IMR-90 (cell line): ENCODE measurements at regions not wholly inside any gene's neighbourhood (a gene's known extent, or its start where the extent isn't known, plus 50 kb on each side); places are given as distances from the start of the nearest gene placed in this dataset.

Source experiments
- ATAC-seq: fragments of 200-7000 bp; cut with Tn5 transposase; 2 replicates; pipeline ENCODE4 v1.9.1; 2020; ENCODE audit warnings: low read depth, mild to moderate bottlenecking, moderate library complexity
- BruUV-seq: library from RNA; stranded (reverse); fragments of 400-500 nt; replicated peaks from 2 replicates; lab custom pipeline; 2021; lab: Mats Ljungman, UMichigan
- CTCF ChIA-PET: fragments of 300-600 bp; formaldehyde crosslinking; extraction: SDS; loops from one replicate; lab custom pipeline; 2021; ENCODE audit warnings: antibody characterized with exemption; lab: Yijun Ruan, JAX
- POLR2A ChIA-PET: fragments of 300-600 bp; sonication (Branson Sonifier 250); formaldehyde crosslinking; loops from one replicate; lab custom pipeline; 2022; ENCODE audit warnings: antibody characterized with exemption; ENCODE audit not compliant: unreplicated experiment; lab: Charles Lee
- DNase-seq: peaks from one replicate; pipeline ENCODE4 v3.0.0; 2013
- H2AFZ ChIP-seq: replicated peaks from 2 replicates; pipeline ENCODE3; 2013; ENCODE audit warnings: low read length, mild to moderate bottlenecking; ENCODE audit not compliant: poor library complexity
- H2AK5ac ChIP-seq: 2 replicates; pipeline ENCODE4 v1.6.1; 2013; ENCODE audit warnings: low read depth, low read length, inconsistent platforms
- H2AK9ac ChIP-seq: replicated peaks from 2 replicates; pipeline ENCODE3; 2013; ENCODE audit warnings: mild to moderate bottlenecking, low read depth, low read length, moderate library complexity; ENCODE audit not compliant: poor library complexity
- H2BK120ac ChIP-seq: 2 replicates; pipeline ENCODE4 v1.6.1; 2013; ENCODE audit warnings: low read depth, low read length, inconsistent platforms
- H2BK15ac ChIP-seq: 3 replicates; pipeline ENCODE4 v1.6.1; 2013; ENCODE audit warnings: low read depth, low read length, inconsistent platforms
- H2BK20ac ChIP-seq: 2 replicates; pipeline ENCODE4 v1.6.1; 2013; ENCODE audit warnings: low read depth, mild to moderate bottlenecking, inconsistent platforms, low read length, moderate library complexity
- H2BK5ac ChIP-seq: 2 replicates; pipeline ENCODE4 v1.6.1; 2013; ENCODE audit warnings: mild to moderate bottlenecking, low read depth, low read length, inconsistent platforms; ENCODE audit not compliant: poor library complexity, severe bottlenecking
- H3K14ac ChIP-seq: replicated peaks from 2 replicates; pipeline ENCODE4 v1.6.1; 2013; ENCODE audit warnings: low read depth, low read length, inconsistent platforms
- H3K18ac ChIP-seq: 2 replicates; pipeline ENCODE4 v1.6.1; 2013; ENCODE audit warnings: low read depth, low read length, control low read depth
- H3K23ac ChIP-seq: 2 replicates; pipeline ENCODE4 v1.6.1; 2013; ENCODE audit warnings: low read depth, low read length, inconsistent platforms
- H3K27ac ChIP-seq: 2 replicates; pipeline ENCODE4 v1.5.1; 2013; ENCODE audit warnings: mild to moderate bottlenecking, control low read depth, low read length; ENCODE audit not compliant: insufficient read depth
- H3K27me3 ChIP-seq: 2 replicates; pipeline ENCODE4 v1.6.1; 2013; ENCODE audit warnings: low read length; ENCODE audit not compliant: control insufficient read depth, insufficient read depth
- H3K36me3 ChIP-seq: 2 replicates; pipeline ENCODE4 v1.6.1; 2013; ENCODE audit warnings: low read length, mixed read lengths; ENCODE audit not compliant: control insufficient read depth, insufficient read depth
- H3K4ac ChIP-seq: 2 replicates; pipeline ENCODE4 v1.6.1; 2013; ENCODE audit warnings: low read depth, low read length, inconsistent platforms
- H3K4me1 ChIP-seq: 2 replicates; pipeline ENCODE4 v1.6.1; 2013; ENCODE audit warnings: low read length, mixed read lengths; ENCODE audit not compliant: control insufficient read depth, insufficient read depth
- H3K4me2 ChIP-seq: 2 replicates; pipeline ENCODE4 v1.6.1; 2013; ENCODE audit warnings: low read depth, mild to moderate bottlenecking, control low read depth, low read length, moderate library complexity
- H3K4me3 ChIP-seq: 2 replicates; pipeline ENCODE4 v1.5.1; 2013; ENCODE audit warnings: low read depth, mild to moderate bottlenecking, control low read depth, low read length, moderate library complexity; ENCODE audit not compliant: insufficient read depth
- H3K56ac ChIP-seq: 2 replicates; pipeline ENCODE4 v1.6.1; 2013; ENCODE audit warnings: low read length, inconsistent platforms; ENCODE audit not compliant: insufficient read depth; ENCODE audit errors: extremely low read depth
- H3K79me1 ChIP-seq, 2 experiments: 2 replicates each; pipeline ENCODE4 v1.6.1; 2013; ENCODE audit warnings: low read length in 2 of 2, inconsistent platforms in 1 of 2, low read depth in 1 of 2
- H3K9ac ChIP-seq: 2 replicates; pipeline ENCODE4 v1.6.1; 2013; ENCODE audit warnings: low read depth, low read length, control low read depth
- H3K9me1 ChIP-seq: 2 replicates; pipeline ENCODE4 v1.6.1; 2013; ENCODE audit warnings: low read length, inconsistent platforms; ENCODE audit not compliant: insufficient read depth
- H3K9me3 ChIP-seq: 2 replicates; pipeline ENCODE4 v1.6.1; 2013; ENCODE audit warnings: low read length; ENCODE audit not compliant: control insufficient read depth, insufficient read depth
- H4K20me1 ChIP-seq: 2 replicates; pipeline ENCODE4 v1.6.1; 2013; ENCODE audit warnings: low read length, inconsistent platforms; ENCODE audit not compliant: insufficient read depth
- H4K5ac ChIP-seq: 2 replicates; pipeline ENCODE4 v1.6.1; 2013; ENCODE audit warnings: mild to moderate bottlenecking, low read depth, low read length, control low read depth
- H4K8ac ChIP-seq, 2 experiments: 2 replicates each; pipeline ENCODE4 v1.6.1; 2013; ENCODE audit warnings: low read depth in 2 of 2, low read length in 2 of 2, control low read depth in 1 of 2, inconsistent platforms in 1 of 2
- H4K91ac ChIP-seq: 2 replicates; pipeline ENCODE4 v1.6.1; 2013; ENCODE audit warnings: low read depth, low read length, inconsistent platforms; ENCODE audit not compliant: insufficient read depth
- BHLHE40 ChIP-seq: fragments of 150-350 bp; IDR thresholded peaks from 2 replicates; pipeline ENCODE4 v1.6.1; 2016; ENCODE audit warnings: mild to moderate bottlenecking, low read depth, low read length
- CHD1 ChIP-seq: IDR thresholded peaks from 2 replicates; pipeline ENCODE4 v1.6.1; 2012; ENCODE audit warnings: low read depth, low read length, improper control_type of control experiment
- FOS ChIP-seq: fragments of 150-350 bp; IDR thresholded peaks from 2 replicates; pipeline ENCODE4 v1.6.1; 2016; ENCODE audit warnings: low read depth, low read length
- MAFK ChIP-seq: IDR thresholded peaks from 2 replicates; pipeline ENCODE4 v1.6.1; 2012; ENCODE audit warnings: low read depth, low read length, improper control_type of control experiment
- MXI1 ChIP-seq: IDR thresholded peaks from 2 replicates; pipeline ENCODE4 v1.6.1; 2012; ENCODE audit warnings: low read depth, mild to moderate bottlenecking, low read length, moderate library complexity, borderline replicate concordance
- POLR2A ChIP-seq: IDR thresholded peaks from 2 replicates; pipeline ENCODE4 v1.6.1; 2012; ENCODE audit warnings: mild to moderate bottlenecking, low read depth, low read length
- RAD21 ChIP-seq: IDR thresholded peaks from 2 replicates; pipeline ENCODE4 v1.6.1; 2012; ENCODE audit warnings: low read length, improper control_type of control experiment
- RCOR1 ChIP-seq: IDR thresholded peaks from 2 replicates; pipeline ENCODE4 v1.6.1; 2012; ENCODE audit warnings: mild to moderate bottlenecking, low read length, improper control_type of control experiment; ENCODE audit not compliant: insufficient replicate concordance
- RFX5 ChIP-seq: IDR thresholded peaks from 2 replicates; pipeline ENCODE4 v1.8.0; 2012; ENCODE audit warnings: low read depth, mild to moderate bottlenecking, low read length, moderate library complexity
- SMC3 ChIP-seq: fragments of 150-350 bp; IDR thresholded peaks from 2 replicates; pipeline ENCODE4 v1.6.1; 2016; ENCODE audit warnings: low read depth, mild to moderate bottlenecking, antibody characterized with exemption, low read length, moderate library complexity
- dilution Hi-C: fragments of 300-500 bp; cut with HindIII; formaldehyde crosslinking; loops from one replicate; pipeline ENCODE4 v1.14.3; 2018; ENCODE audit warnings: low sequenced_read_pairs; ENCODE audit not compliant: unreplicated experiment
- in situ Hi-C: fragments of 300-500 bp; cut with MboI; formaldehyde crosslinking; loops from 3 replicates; pipeline ENCODE4 v1.14.3; 2019; ENCODE audit warnings: low sequenced_read_pairs, inconsistent platforms, mixed read lengths
- intact Hi-C: fragments of 100-400 bp; cut with micrococcal nuclease; formaldehyde crosslinking; loops from 2 replicates; pipeline ENCODE4 v1.10.0; 2022
- TF ChIP-seq, protein P1 (sequence below): conservative IDR thresholded peaks from 2 replicates; pipeline ENCODE4 v1.5.1; 2012; ENCODE audit warnings: mild to moderate bottlenecking, low read depth, low read length, improper control_type of control experiment
- TF ChIP-seq, protein P2 (sequence below): fragments of 150-350 bp; IDR thresholded peaks from 2 replicates; pipeline ENCODE4 v1.6.1; 2016; ENCODE audit warnings: low read depth, mild to moderate bottlenecking, low read length, moderate library complexity, borderline replicate concordance
- TF ChIP-seq, protein P3 (sequence below): fragments of 150-350 bp; IDR thresholded peaks from 2 replicates; pipeline ENCODE4 v1.6.1; 2017; ENCODE audit warnings: mild to moderate bottlenecking, antibody characterized with exemption, low read length, low read depth

DNA sequence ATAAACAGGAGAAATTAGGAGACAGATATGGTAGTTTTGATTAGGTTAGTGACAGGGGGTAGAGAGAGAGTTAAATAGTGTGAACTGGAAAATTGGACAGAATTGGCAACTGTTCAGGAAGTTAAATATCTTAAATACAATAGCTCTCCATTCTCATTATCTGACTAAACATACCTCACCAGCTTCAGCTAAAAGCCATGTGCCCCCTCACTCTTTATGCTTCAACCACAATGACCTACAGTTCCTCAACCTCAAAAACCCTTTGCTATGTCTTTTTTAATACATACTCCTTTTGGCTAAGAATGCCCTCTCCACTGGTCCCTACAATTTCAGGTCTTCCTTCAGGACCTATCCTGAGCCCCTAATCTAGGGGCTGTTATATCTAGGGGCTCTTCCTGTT, 740.2 kb upstream of the ZEB2 start:
- Histone ChIP-seq H3K4me3 (no peak overlapping the region), H2AK9ac (no peak overlapping the region), H3K9me3 (no peaks in the 10 kb centered on the region), H2BK120ac (no peak overlapping the region), H4K91ac (no peak overlapping the region), H3K4ac (no peak overlapping the region), H3K18ac (no peak overlapping the region), H4K5ac (no peak overlapping the region), H3K36me3 (no peaks in the 10 kb centered on the region), H3K56ac (no peak overlapping the region), H3K4me1 (no peaks in the 10 kb centered on the region), H2BK20ac (no peak overlapping the region), H2AFZ (no peak overlapping the region), H2BK5ac (no peak overlapping the region), H3K27ac (no peak overlapping the region), H2AK5ac (no peak overlapping the region), H4K20me1 (no peaks in the 10 kb centered on the region), H3K27me3 (no peaks in the 10 kb centered on the region), H3K9ac (no peak overlapping the region), H3K14ac (no peak overlapping the region), H2BK15ac (no peak overlapping the region), H3K4me2 (no peak overlapping the region), H3K23ac (no peak overlapping the region), H4K8ac (no peak overlapping the region), H3K9me1 (no peaks in the 10 kb centered on the region), H3K79me1 (no peaks in the 10 kb centered on the region)
- in situ Hi-C loops (no loop called here), dilution Hi-C loops (no loop called here), intact Hi-C loops (loop anchor here (10.0 kb wide), 1 partner anchor 735 kb away; the partner anchor contains the start of gene ZEB2)
- POLR2A ChIA-PET = no interaction called here
- DNase-seq = no peak
- ATAC-seq = no peak
- no TSS peak for BruUV-seq
- TF ChIP-seq, protein P1, sequence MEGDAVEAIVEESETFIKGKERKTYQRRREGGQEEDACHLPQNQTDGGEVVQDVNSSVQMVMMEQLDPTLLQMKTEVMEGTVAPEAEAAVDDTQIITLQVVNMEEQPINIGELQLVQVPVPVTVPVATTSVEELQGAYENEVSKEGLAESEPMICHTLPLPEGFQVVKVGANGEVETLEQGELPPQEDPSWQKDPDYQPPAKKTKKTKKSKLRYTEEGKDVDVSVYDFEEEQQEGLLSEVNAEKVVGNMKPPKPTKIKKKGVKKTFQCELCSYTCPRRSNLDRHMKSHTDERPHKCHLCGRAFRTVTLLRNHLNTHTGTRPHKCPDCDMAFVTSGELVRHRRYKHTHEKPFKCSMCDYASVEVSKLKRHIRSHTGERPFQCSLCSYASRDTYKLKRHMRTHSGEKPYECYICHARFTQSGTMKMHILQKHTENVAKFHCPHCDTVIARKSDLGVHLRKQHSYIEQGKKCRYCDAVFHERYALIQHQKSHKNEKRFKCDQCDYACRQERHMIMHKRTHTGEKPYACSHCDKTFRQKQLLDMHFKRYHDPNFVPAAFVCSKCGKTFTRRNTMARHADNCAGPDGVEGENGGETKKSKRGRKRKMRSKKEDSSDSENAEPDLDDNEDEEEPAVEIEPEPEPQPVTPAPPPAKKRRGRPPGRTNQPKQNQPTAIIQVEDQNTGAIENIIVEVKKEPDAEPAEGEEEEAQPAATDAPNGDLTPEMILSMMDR = no peak
- TF ChIP-seq POLR2A (no peak), FOS (no peak), RFX5 (no peak), SMC3 (no peak), CHD1 (no peak), MXI1 (no peak), RCOR1 (no peak), RAD21 (no peak), BHLHE40 (no peak), MAFK (no peak)
- TF ChIP-seq, protein P2, sequence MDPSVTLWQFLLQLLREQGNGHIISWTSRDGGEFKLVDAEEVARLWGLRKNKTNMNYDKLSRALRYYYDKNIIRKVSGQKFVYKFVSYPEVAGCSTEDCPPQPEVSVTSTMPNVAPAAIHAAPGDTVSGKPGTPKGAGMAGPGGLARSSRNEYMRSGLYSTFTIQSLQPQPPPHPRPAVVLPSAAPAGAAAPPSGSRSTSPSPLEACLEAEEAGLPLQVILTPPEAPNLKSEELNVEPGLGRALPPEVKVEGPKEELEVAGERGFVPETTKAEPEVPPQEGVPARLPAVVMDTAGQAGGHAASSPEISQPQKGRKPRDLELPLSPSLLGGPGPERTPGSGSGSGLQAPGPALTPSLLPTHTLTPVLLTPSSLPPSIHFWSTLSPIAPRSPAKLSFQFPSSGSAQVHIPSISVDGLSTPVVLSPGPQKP = no peak
- TF ChIP-seq, protein P3, sequence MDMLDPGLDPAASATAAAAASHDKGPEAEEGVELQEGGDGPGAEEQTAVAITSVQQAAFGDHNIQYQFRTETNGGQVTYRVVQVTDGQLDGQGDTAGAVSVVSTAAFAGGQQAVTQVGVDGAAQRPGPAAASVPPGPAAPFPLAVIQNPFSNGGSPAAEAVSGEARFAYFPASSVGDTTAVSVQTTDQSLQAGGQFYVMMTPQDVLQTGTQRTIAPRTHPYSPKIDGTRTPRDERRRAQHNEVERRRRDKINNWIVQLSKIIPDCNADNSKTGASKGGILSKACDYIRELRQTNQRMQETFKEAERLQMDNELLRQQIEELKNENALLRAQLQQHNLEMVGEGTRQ = no peak
- CTCF ChIA-PET = no interaction called here
